ENCODE measurements at regions not wholly inside any gene's neighbourhood (a gene's known extent, or its start where the extent isn't known, plus 50 kb on each side); places are given as distances from the start of the nearest gene placed in this dataset.

DNA sequence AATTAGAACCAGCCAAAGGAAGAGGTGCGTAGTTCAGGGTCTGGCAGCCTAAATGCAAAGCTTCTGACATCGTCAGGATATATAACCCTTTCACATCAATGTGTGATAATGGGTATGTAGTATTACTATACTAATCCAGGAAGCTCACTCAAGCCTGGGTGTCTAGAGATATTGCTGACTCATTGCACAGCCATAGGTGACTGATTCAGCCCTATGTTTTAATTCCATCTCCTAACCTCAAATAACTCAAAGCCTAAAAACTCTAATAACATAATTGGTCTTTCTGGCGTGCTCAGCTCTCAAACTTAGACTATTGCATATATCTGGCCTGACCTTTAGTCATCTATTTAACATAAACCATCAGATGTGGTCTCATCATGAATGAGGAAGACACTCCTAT lies 658.4 kb downstream of the TBC1D32 start:
- Mint-ChIP-seq H3K4me3 (no peak overlapping the region), H3K9me3 (ENCODE audit: insufficient read depth) (peaks cover 6% of the 10 kb centered on the region), H3K4me1 (ENCODE audit: low read depth) (no peaks in the 10 kb centered on the region), H3K36me3 (ENCODE audit: low read depth) (no peaks in the 10 kb centered on the region), H3K27me3 (ENCODE audit: low read depth) (no peaks in the 10 kb centered on the region), H3K27ac (no peak overlapping the region)
- ATAC-seq (no peak), DNase-seq (no peak)
- ChIA-PET CTCF (no interaction called here), POLR2A (no interaction called here)

DNA sequence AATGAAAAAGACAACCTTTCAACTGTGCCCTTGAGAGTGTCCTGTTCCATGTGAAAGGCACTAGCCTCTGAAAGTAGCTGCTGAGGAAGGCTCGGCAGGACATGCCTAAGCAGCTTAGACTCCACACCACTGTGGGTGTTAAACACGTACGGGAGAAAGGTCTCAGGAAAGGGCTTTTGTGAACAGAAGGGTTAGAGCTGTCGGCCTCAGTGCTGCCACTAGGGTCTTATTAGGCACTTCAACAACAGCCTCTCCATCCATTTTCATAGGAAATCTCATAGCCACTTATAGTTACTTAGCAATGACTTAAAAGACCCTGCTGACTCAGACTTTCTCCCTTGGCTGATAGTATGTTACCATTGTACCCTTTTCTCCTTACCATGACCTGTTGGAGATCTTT lies 662.8 kb downstream of the TBC1D32 start:
- no peak for DNase-seq
- ChIA-PET POLR2A (no interaction called here), CTCF (no interaction called here)
- no peaks in the 10 kb centered on the region for H3K36me3 Mint-ChIP-seq (ENCODE audit: low read depth)
- no peak for ATAC-seq
- H3K4me1 Mint-ChIP-seq (ENCODE audit: low read depth), result no peaks in the 10 kb centered on the region
- no peak overlapping the region for H3K27ac Mint-ChIP-seq
- no peak overlapping the region for H3K4me3 Mint-ChIP-seq
- H3K9me3 Mint-ChIP-seq (ENCODE audit: insufficient read depth), result peaks cover 6% of the 10 kb centered on the region
- H3K27me3 Mint-ChIP-seq (ENCODE audit: low read depth), result no peaks in the 10 kb centered on the region

DNA sequence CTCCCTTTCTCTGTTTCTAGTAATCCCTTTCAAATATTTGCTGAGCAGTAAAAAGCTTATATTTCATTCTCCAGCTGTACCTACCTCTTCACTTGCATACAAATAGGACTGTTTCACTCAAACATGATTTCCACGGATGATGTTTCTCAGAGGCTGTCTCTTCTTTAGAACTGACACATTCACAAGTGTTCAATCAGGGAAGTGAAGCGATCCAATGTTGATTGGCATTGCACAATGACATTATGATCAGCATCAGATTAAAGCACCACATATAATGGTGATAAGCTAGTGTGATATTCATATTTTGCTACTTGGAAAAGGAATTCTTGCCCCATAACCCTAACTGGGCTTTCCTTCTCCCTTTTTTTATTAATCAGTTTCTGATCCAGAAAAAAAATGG lies 681.8 kb downstream of the TBC1D32 start:
- H3K4me3 Mint-ChIP-seq, result no peak overlapping the region
- ChIA-PET POLR2A (no interaction called here), CTCF (no interaction called here)
- no peak for DNase-seq
- no peaks in the 10 kb centered on the region for H3K4me1 Mint-ChIP-seq (ENCODE audit: low read depth)
- H3K27me3 Mint-ChIP-seq (ENCODE audit: low read depth), result no peaks in the 10 kb centered on the region
- no peak for ATAC-seq
- H3K27ac Mint-ChIP-seq, result no peak overlapping the region
- H3K9me3 Mint-ChIP-seq (ENCODE audit: insufficient read depth), result peaks cover 7% of the 10 kb centered on the region
- H3K36me3 Mint-ChIP-seq (ENCODE audit: low read depth), result no peaks in the 10 kb centered on the region

DNA sequence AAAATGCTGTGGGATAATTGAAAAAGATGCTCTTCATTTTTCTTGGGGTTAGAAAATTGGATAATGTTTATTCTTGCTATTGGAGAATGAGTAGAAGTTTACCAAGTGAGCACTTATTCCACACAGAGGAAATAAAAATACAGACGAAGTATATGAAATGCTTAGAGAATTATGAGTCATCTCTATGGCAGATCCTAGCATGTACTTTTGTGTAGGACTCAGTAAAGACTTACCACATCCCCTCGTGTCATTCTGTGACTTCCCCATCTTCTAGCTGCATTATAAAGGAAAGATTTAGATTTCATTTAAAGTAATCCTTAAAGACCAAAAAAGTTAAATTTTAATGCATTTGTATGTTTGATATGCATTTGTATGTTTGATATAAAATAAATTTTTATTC lies 685.6 kb downstream of the TBC1D32 start:
- no peaks in the 10 kb centered on the region for H3K27me3 Mint-ChIP-seq (ENCODE audit: low read depth)
- H3K27ac Mint-ChIP-seq, result no peak overlapping the region
- ATAC-seq, result no peak
- peaks cover under 1% of the 10 kb centered on the region for H3K9me3 Mint-ChIP-seq (ENCODE audit: insufficient read depth)
- no peaks in the 10 kb centered on the region for H3K36me3 Mint-ChIP-seq (ENCODE audit: low read depth)
- H3K4me3 Mint-ChIP-seq, result no peak overlapping the region
- H3K4me1 Mint-ChIP-seq (ENCODE audit: low read depth), result no peaks in the 10 kb centered on the region
- DNase-seq, result no peak
- ChIA-PET CTCF (no interaction called here), POLR2A (no interaction called here)

DNA sequence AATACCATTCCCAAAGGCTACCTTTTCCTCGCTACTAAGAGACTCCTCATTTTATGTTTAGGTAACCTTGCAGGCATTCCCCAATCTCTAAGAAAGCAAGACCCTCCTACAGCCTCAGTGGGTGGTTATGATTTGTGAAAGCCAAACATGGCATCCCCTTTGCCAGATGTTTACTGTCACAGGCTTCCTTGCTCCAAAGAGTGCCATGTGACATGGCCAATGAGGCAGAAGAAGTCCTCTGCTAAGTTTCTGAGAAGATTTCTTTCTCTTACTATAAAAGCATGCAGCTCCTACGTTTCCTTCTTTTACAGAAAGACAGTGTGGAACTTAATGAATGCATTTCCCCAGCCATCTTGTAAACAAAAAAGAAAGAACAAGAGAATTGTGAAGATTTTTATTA lies 688.2 kb downstream of the TBC1D32 start:
- Mint-ChIP-seq H3K36me3 (ENCODE audit: low read depth) (no peaks in the 10 kb centered on the region), H3K27ac (no peak overlapping the region), H3K9me3 (ENCODE audit: insufficient read depth) (peaks cover 2% of the 10 kb centered on the region), H3K27me3 (ENCODE audit: low read depth) (no peaks in the 10 kb centered on the region), H3K4me3 (no peak overlapping the region), H3K4me1 (ENCODE audit: low read depth) (no peaks in the 10 kb centered on the region)
- no peak for ATAC-seq
- DNase-seq, result no peak
- CTCF ChIA-PET, result no interaction called here
- POLR2A ChIA-PET, result no interaction called here

DNA sequence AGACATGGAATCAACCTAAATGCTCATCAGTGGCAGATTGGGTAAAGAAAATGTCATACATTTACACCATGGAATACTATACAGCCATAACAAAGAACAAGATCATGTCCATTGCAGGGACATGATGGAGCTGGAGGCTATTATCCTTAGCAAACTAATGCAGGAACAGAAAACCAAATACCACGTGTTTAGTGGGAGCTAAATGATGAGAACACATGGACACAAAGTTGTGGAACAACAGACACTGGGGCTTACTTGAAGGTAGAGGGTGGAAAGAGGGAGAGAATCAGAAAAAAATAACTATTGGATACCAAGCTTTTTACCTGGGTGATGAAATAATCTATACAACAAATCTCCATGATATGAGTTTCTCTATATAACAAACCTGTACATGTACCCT lies 701.3 kb downstream of the TBC1D32 start:
- ATAC-seq, result no peak
- Mint-ChIP-seq H3K4me1 (ENCODE audit: low read depth) (no peaks in the 10 kb centered on the region), H3K27ac (no peak overlapping the region), H3K36me3 (ENCODE audit: low read depth) (no peaks in the 10 kb centered on the region), H3K27me3 (ENCODE audit: low read depth) (no peaks in the 10 kb centered on the region), H3K9me3 (ENCODE audit: insufficient read depth) (no peaks in the 10 kb centered on the region), H3K4me3 (no peak overlapping the region)
- POLR2A ChIA-PET, result no interaction called here
- CTCF ChIA-PET, result no interaction called here
- DNase-seq, result no peak

DNA sequence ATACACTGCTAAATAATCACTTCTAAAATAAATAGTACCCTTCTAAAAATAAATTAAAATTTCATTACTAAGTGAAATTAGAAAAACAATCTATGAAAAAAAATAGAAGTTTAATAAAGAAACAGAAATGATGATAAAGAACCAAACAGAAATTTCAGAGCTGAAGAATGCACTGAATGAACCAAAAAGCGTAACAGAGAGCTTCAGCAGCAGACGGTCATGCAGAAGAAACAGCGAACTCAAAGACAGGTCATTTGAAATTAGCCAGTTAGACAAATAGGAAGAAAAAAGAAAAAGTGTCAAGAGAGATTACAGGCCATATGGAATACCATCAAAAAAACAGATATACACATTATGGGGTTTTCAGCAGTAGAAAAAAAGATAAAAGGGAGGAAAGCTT lies 706.7 kb downstream of the TBC1D32 start:
- POLR2A ChIA-PET, result no interaction called here
- H3K9me3 Mint-ChIP-seq (ENCODE audit: insufficient read depth), result no peaks in the 10 kb centered on the region

DNA sequence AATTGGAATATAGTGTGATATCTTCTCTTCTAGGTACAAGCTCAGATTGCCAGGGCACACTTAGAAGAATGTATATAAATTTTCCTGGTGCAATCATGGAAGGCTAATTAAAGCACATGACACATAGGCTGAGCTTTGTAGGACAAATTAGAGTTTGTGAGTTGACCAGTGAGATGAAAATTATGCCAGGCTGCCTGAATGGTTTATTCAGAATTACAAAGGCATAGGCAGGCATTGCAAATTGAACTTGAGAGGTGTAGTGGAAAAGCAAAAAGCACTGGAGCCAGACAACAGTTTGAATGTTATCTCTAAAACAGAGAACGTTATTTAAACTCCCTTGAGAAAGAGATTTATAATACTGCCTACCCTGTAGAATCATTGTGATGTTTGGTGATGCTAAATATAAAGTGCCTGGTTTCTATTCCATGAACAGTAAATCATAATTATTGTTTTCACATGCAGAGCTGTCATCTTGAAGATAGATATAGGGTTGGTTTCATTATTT lies 712.1 kb downstream of the TBC1D32 start:
- Mint-ChIP-seq H3K4me3 (no peak overlapping the region), H3K27me3 (ENCODE audit: low read depth) (no peaks in the 10 kb centered on the region), H3K9me3 (ENCODE audit: insufficient read depth) (no peaks in the 10 kb centered on the region), H3K27ac (no peak overlapping the region), H3K36me3 (ENCODE audit: low read depth) (no peaks in the 10 kb centered on the region), H3K4me1 (ENCODE audit: low read depth) (no peaks in the 10 kb centered on the region)
- ATAC-seq (no peak), DNase-seq (no peak)
- CTCF ChIA-PET, result no interaction called here
- POLR2A ChIA-PET, result no interaction called here

More for the DNA sequence above, 706.7 kb downstream of the TBC1D32 start:
- no peak for ATAC-seq
- CTCF ChIA-PET, result no interaction called here
- H3K27ac Mint-ChIP-seq, result no peak overlapping the region
- no peak overlapping the region for H3K4me3 Mint-ChIP-seq
- H3K36me3 Mint-ChIP-seq (ENCODE audit: low read depth), result no peaks in the 10 kb centered on the region
- no peaks in the 10 kb centered on the region for H3K4me1 Mint-ChIP-seq (ENCODE audit: low read depth)
- no peak for DNase-seq
- H3K27me3 Mint-ChIP-seq (ENCODE audit: low read depth), result no peaks in the 10 kb centered on the region

DNA sequence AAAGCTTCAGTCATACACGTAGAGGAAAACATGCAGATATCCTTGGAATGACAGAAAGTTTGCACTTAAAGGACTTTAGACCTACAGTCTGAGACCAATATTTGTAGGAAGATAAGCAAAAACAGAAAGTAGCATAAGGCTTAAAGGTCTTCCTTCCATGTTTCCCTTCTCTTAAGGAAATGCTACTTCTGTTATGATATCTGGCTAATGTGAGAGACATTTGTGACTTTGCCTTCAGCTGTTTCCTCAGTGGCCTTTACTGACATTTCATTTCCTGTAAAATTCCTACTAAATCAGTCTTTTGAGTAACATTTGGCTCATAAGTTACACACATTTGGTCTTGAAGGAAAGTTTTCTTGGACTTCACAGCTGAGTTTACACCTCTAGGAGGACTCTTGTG lies 713.4 kb downstream of the TBC1D32 start:
- ChIA-PET POLR2A (no interaction called here), CTCF (no interaction called here)
- DNase-seq (no peak), ATAC-seq (no peak)
- Mint-ChIP-seq H3K4me3 (no peak overlapping the region), H3K4me1 (ENCODE audit: low read depth) (no peaks in the 10 kb centered on the region), H3K27ac (no peak overlapping the region), H3K9me3 (ENCODE audit: insufficient read depth) (no peaks in the 10 kb centered on the region), H3K36me3 (ENCODE audit: low read depth) (no peaks in the 10 kb centered on the region), H3K27me3 (ENCODE audit: low read depth) (no peaks in the 10 kb centered on the region)

DNA sequence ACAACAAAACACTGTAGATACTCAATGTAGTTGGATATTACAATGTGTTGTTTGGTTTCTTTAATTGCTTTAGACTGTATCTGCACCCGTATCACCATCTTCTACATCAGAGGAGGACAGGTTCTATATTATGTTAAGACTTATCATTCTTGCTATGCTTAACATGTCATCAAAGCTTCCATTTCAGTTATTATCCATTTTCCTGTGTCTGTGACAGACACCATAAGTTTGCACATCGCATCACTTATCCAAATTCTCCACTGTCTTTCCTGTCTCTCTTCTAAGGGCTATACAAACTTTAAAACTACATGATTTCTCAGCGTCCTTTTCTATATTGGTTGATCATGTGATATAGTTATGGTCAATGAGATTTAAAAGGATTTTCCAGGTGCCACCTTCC lies 719.0 kb downstream of the TBC1D32 start:
- Mint-ChIP-seq H3K4me1 (ENCODE audit: low read depth) (no peaks in the 10 kb centered on the region), H3K27me3 (ENCODE audit: low read depth) (no peaks in the 10 kb centered on the region), H3K4me3 (no peak overlapping the region), H3K27ac (no peak overlapping the region), H3K9me3 (ENCODE audit: insufficient read depth) (no peaks in the 10 kb centered on the region), H3K36me3 (ENCODE audit: low read depth) (no peaks in the 10 kb centered on the region)
- ChIA-PET POLR2A (no interaction called here), CTCF (no interaction called here)
- DNase-seq (no peak), ATAC-seq (no peak)

DNA sequence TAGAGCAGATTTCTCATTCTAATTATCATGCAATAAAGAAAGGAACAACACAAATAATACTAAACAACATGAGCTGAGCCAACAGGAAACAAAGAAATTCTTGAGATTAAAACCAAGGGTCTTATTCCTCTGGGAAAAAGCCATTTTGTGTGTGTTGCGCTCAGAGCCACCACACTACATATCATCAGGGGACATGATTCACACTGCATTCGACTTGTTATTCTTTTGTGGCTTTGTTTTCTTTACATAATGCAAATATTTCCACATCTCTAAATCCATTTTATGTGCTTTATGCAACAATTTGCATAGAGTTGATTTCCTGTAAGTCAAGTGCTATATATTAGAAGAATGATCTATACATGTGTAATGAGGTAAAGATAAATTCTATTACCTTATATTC lies 719.6 kb downstream of the TBC1D32 start:
- Mint-ChIP-seq H3K27ac (no peak overlapping the region), H3K36me3 (ENCODE audit: low read depth) (no peaks in the 10 kb centered on the region), H3K27me3 (ENCODE audit: low read depth) (no peaks in the 10 kb centered on the region)

DNA sequence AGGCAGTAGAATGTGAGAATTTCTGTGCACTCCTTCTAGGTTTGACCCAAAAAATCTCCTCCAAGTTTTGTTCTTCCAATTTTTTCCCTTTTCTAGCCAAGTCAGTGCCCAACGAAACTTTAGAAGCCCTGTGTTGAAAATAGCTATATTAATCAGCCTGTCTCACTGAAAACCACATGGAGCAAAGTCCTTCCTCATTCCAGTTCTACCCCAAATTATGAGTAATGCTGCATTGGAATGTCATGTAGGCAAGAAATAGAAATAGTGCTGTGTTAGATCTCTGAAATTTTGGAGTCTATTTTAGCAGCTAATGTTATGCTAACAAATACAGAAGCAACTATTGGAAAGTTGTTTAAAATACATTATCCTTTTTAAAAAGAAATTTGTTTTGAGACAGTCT lies 725.5 kb downstream of the TBC1D32 start:
- POLR2A ChIA-PET, result no interaction called here
- Mint-ChIP-seq H3K4me1 (ENCODE audit: low read depth) (no peaks in the 10 kb centered on the region), H3K27me3 (ENCODE audit: low read depth) (no peaks in the 10 kb centered on the region), H3K9me3 (ENCODE audit: insufficient read depth) (no peaks in the 10 kb centered on the region), H3K27ac (no peak overlapping the region), H3K36me3 (ENCODE audit: low read depth) (no peaks in the 10 kb centered on the region), H3K4me3 (no peak overlapping the region)
- DNase-seq (no peak), ATAC-seq (no peak)
- CTCF ChIA-PET, result no interaction called here

More for the DNA sequence above, 719.6 kb downstream of the TBC1D32 start:
- ChIA-PET CTCF (no interaction called here), POLR2A (no interaction called here)
- H3K4me3 Mint-ChIP-seq, result no peak overlapping the region
- no peaks in the 10 kb centered on the region for H3K9me3 Mint-ChIP-seq (ENCODE audit: insufficient read depth)
- H3K4me1 Mint-ChIP-seq (ENCODE audit: low read depth), result no peaks in the 10 kb centered on the region
- ATAC-seq (no peak), DNase-seq (no peak)

DNA sequence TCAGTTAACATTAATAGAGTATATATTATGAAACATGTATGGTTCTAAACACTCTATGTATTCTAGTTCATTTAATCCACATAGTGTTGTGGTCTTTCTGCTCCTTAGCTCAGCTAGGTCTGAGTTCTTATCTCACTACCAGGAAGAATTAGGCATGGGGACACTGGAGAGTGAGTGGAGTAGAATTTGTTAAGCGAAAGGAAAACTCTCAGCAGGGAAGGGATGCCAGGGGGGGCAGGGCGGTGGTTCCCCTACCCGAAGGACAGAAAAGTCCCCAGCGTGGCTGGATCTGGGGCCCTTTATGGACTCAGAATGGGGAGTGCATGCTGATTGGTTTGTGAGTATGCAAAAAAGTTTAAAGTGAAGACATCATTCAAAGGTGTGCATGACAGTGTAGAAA lies 727.5 kb downstream of the TBC1D32 start:
- Mint-ChIP-seq H3K9me3 (ENCODE audit: insufficient read depth) (no peaks in the 10 kb centered on the region), H3K36me3 (ENCODE audit: low read depth) (no peaks in the 10 kb centered on the region), H3K27ac (no peak overlapping the region), H3K4me1 (ENCODE audit: low read depth) (no peaks in the 10 kb centered on the region), H3K4me3 (no peak overlapping the region), H3K27me3 (ENCODE audit: low read depth) (no peaks in the 10 kb centered on the region)
- no peak for DNase-seq
- ATAC-seq, result no peak
- ChIA-PET POLR2A (no interaction called here), CTCF (no interaction called here)
